GM12864 (cell line): ENCODE measurements at regions not wholly inside any gene's neighbourhood (a gene's known extent, or its start where the extent isn't known, plus 50 kb on each side); places are given as distances from the start of the nearest gene placed in this dataset.

Experiments used
- DNase-seq: peaks from one replicate; pipeline ENCODE4 v3.0.0-alpha.2; 2011; ENCODE audit warnings: low read depth
- H3K4me3 ChIP-seq: 2 replicates; pipeline ENCODE4 v1.5.1; 2011; ENCODE audit warnings: mild to moderate bottlenecking, low read depth, low read length, control low read depth
- CTCF ChIP-seq: IDR thresholded peaks from 2 replicates; pipeline ENCODE4 v1.5.1; 2011; ENCODE audit warnings: low read depth, mild to moderate bottlenecking, moderate library complexity, low read length, control low read depth, inconsistent platforms; ENCODE audit errors: missing control alignments

GRCh38 chr14:62532181-62532580 is 513.1 kb downstream of the KCNH5 start:
- no peak for DNase-seq
- no peak overlapping the region for H3K4me3 ChIP-seq
- no peak for TF ChIP-seq CTCF

GRCh38 chr14:62546862-62547474 is 498.3 kb downstream of the KCNH5 start:
- no peak overlapping the region for H3K4me3 ChIP-seq
- no peak for DNase-seq
- TF ChIP-seq CTCF, result no peak

- no peak for DNase-seq
- H3K4me3 ChIP-seq, result no peak overlapping the region
- no peak for TF ChIP-seq CTCF
These were observed 487.8 kb downstream of the KCNH5 start for GRCh38 chr14:62557416-62557815.

GRCh38 chr14:62558451-62558850 is 486.8 kb downstream of the KCNH5 start:
- no peak overlapping the region for H3K4me3 ChIP-seq
- no peak for DNase-seq
- TF ChIP-seq CTCF, result no peak

- DNase-seq, result no peak
- H3K4me3 ChIP-seq, result no peak overlapping the region
- no peak for TF ChIP-seq CTCF
These were observed 460.0 kb downstream of the KCNH5 start for GRCh38 chr14:62585247-62585646.

GRCh38 chr14:62592877-62593276 is 452.4 kb downstream of the KCNH5 start:
- DNase-seq, result no peak
- TF ChIP-seq CTCF, result no peak
- no peak overlapping the region for H3K4me3 ChIP-seq

GRCh38 chr14:62597143-62597542 is 448.1 kb downstream of the KCNH5 start:
- TF ChIP-seq CTCF, result no peak
- no peak for DNase-seq
- H3K4me3 ChIP-seq, result no peak overlapping the region
